ENCODE measurements at regions not wholly inside any gene's neighbourhood (a gene's known extent, or its start where the extent isn't known, plus 50 kb on each side); places are given as distances from the start of the nearest gene placed in this dataset.

GRCh38 chr18:56086176-56086575 is 498.2 kb upstream of the TCF4 start:
- no peaks in the 10 kb centered on the region for H3K36me3 ChIP-seq (ENCODE audit: control insufficient read depth in 2 of 2, insufficient read depth in 2 of 2, low read length in 2 of 2)
- H3K9me3 ChIP-seq (ENCODE audit: control insufficient read depth in 2 of 2, low read length in 2 of 2), result no peaks in the 10 kb centered on the region
- H3K4me3 ChIP-seq (ENCODE audit: low read length in 2 of 2), result no peak overlapping the region
- no peaks in the 10 kb centered on the region for H3K4me1 ChIP-seq (ENCODE audit: control insufficient read depth in 2 of 2, insufficient read depth in 2 of 2, low read length in 2 of 2)
- no peaks in the 10 kb centered on the region for H3K27me3 ChIP-seq (ENCODE audit: control insufficient read depth in 2 of 2, insufficient read depth in 2 of 2, low read length in 2 of 2)
- no peak overlapping the region for H3K27ac ChIP-seq (ENCODE audit: low read depth in 2 of 2, low read length in 2 of 2)
- H3K9ac ChIP-seq (ENCODE audit: low read depth in 1 of 2, low read length in 2 of 2), result no peak overlapping the region

GRCh38 chr18:56085551-56085950 is 497.6 kb upstream of the TCF4 start:
- Histone ChIP-seq H3K4me1 (ENCODE audit: control insufficient read depth in 2 of 2, insufficient read depth in 2 of 2, low read length in 2 of 2) (no peaks in the 10 kb centered on the region), H3K4me3 (ENCODE audit: low read length in 2 of 2) (no peak overlapping the region), H3K36me3 (ENCODE audit: control insufficient read depth in 2 of 2, insufficient read depth in 2 of 2, low read length in 2 of 2) (no peaks in the 10 kb centered on the region), H3K27me3 (ENCODE audit: control insufficient read depth in 2 of 2, insufficient read depth in 2 of 2, low read length in 2 of 2) (no peaks in the 10 kb centered on the region), H3K27ac (ENCODE audit: low read depth in 2 of 2, low read length in 2 of 2) (no peak overlapping the region), H3K9ac (ENCODE audit: low read depth in 1 of 2, low read length in 2 of 2) (no peak overlapping the region), H3K9me3 (ENCODE audit: control insufficient read depth in 2 of 2, low read length in 2 of 2) (no peaks in the 10 kb centered on the region)

GRCh38 chr18:56083523-56084287 is 495.7 kb upstream of the TCF4 start:
- Histone ChIP-seq H3K36me3 (ENCODE audit: control insufficient read depth in 2 of 2, insufficient read depth in 2 of 2, low read length in 2 of 2) (no peaks in the 10 kb centered on the region), H3K27ac (ENCODE audit: low read depth in 2 of 2, low read length in 2 of 2) (no peak overlapping the region), H3K9ac (ENCODE audit: low read depth in 1 of 2, low read length in 2 of 2) (no peak overlapping the region), H3K4me1 (ENCODE audit: control insufficient read depth in 2 of 2, insufficient read depth in 2 of 2, low read length in 2 of 2) (no peaks in the 10 kb centered on the region), H3K9me3 (ENCODE audit: control insufficient read depth in 2 of 2, low read length in 2 of 2) (no peaks in the 10 kb centered on the region), H3K4me3 (ENCODE audit: low read length in 2 of 2) (no peak overlapping the region), H3K27me3 (ENCODE audit: control insufficient read depth in 2 of 2, insufficient read depth in 2 of 2, low read length in 2 of 2) (no peaks in the 10 kb centered on the region)

GRCh38 chr18:56083097-56083521 is 495.1 kb upstream of the TCF4 start:
- Histone ChIP-seq H3K4me3 (ENCODE audit: low read length in 2 of 2) (no peak overlapping the region), H3K27ac (ENCODE audit: low read depth in 2 of 2, low read length in 2 of 2) (no peak overlapping the region), H3K9ac (ENCODE audit: low read depth in 1 of 2, low read length in 2 of 2) (no peak overlapping the region), H3K36me3 (ENCODE audit: control insufficient read depth in 2 of 2, insufficient read depth in 2 of 2, low read length in 2 of 2) (no peaks in the 10 kb centered on the region), H3K9me3 (ENCODE audit: control insufficient read depth in 2 of 2, low read length in 2 of 2) (no peaks in the 10 kb centered on the region), H3K27me3 (ENCODE audit: control insufficient read depth in 2 of 2, insufficient read depth in 2 of 2, low read length in 2 of 2) (no peaks in the 10 kb centered on the region), H3K4me1 (ENCODE audit: control insufficient read depth in 2 of 2, insufficient read depth in 2 of 2, low read length in 2 of 2) (no peaks in the 10 kb centered on the region)

- Histone ChIP-seq H3K27ac (ENCODE audit: low read depth in 2 of 2, low read length in 2 of 2) (no peak overlapping the region), H3K27me3 (ENCODE audit: control insufficient read depth in 2 of 2, insufficient read depth in 2 of 2, low read length in 2 of 2) (no peaks in the 10 kb centered on the region), H3K4me1 (ENCODE audit: control insufficient read depth in 2 of 2, insufficient read depth in 2 of 2, low read length in 2 of 2) (no peaks in the 10 kb centered on the region), H3K36me3 (ENCODE audit: control insufficient read depth in 2 of 2, insufficient read depth in 2 of 2, low read length in 2 of 2) (no peaks in the 10 kb centered on the region), H3K4me3 (ENCODE audit: low read length in 2 of 2) (no peak overlapping the region), H3K9me3 (ENCODE audit: control insufficient read depth in 2 of 2, low read length in 2 of 2) (no peaks in the 10 kb centered on the region), H3K9ac (ENCODE audit: low read depth in 1 of 2, low read length in 2 of 2) (no peak overlapping the region)
These were observed 488.7 kb upstream of the TCF4 start for GRCh38 chr18:56076723-56077122.

GRCh38 chr18:56068701-56069100 is 480.7 kb upstream of the TCF4 start:
- Histone ChIP-seq H3K4me3 (ENCODE audit: low read length in 2 of 2) (no peak overlapping the region), H3K27ac (ENCODE audit: low read depth in 2 of 2, low read length in 2 of 2) (no peak overlapping the region), H3K27me3 (ENCODE audit: control insufficient read depth in 2 of 2, insufficient read depth in 2 of 2, low read length in 2 of 2) (no peaks in the 10 kb centered on the region), H3K9me3 (ENCODE audit: control insufficient read depth in 2 of 2, low read length in 2 of 2) (peaks cover 0 to 2% of the 10 kb centered on the region in 2 donors), H3K4me1 (ENCODE audit: control insufficient read depth in 2 of 2, insufficient read depth in 2 of 2, low read length in 2 of 2) (no peaks in the 10 kb centered on the region), H3K36me3 (ENCODE audit: control insufficient read depth in 2 of 2, insufficient read depth in 2 of 2, low read length in 2 of 2) (no peaks in the 10 kb centered on the region), H3K9ac (ENCODE audit: low read depth in 1 of 2, low read length in 2 of 2) (no peak overlapping the region)

GRCh38 chr18:56067969-56068671 is 480.1 kb upstream of the TCF4 start:
- Histone ChIP-seq H3K9me3 (ENCODE audit: control insufficient read depth in 2 of 2, low read length in 2 of 2) (peaks cover 0 to 2% of the 10 kb centered on the region in 2 donors), H3K27ac (ENCODE audit: low read depth in 2 of 2, low read length in 2 of 2) (no peak overlapping the region), H3K27me3 (ENCODE audit: control insufficient read depth in 2 of 2, insufficient read depth in 2 of 2, low read length in 2 of 2) (no peaks in the 10 kb centered on the region), H3K36me3 (ENCODE audit: control insufficient read depth in 2 of 2, insufficient read depth in 2 of 2, low read length in 2 of 2) (no peaks in the 10 kb centered on the region), H3K9ac (ENCODE audit: low read depth in 1 of 2, low read length in 2 of 2) (no peak overlapping the region), H3K4me3 (ENCODE audit: low read length in 2 of 2) (no peak overlapping the region), H3K4me1 (ENCODE audit: control insufficient read depth in 2 of 2, insufficient read depth in 2 of 2, low read length in 2 of 2) (no peaks in the 10 kb centered on the region)

GRCh38 chr18:56067214-56067894 is 479.4 kb upstream of the TCF4 start:
- peaks cover 0 to 2% of the 10 kb centered on the region in 2 donors for H3K9me3 ChIP-seq (ENCODE audit: control insufficient read depth in 2 of 2, low read length in 2 of 2)
- H3K36me3 ChIP-seq (ENCODE audit: control insufficient read depth in 2 of 2, insufficient read depth in 2 of 2, low read length in 2 of 2), result no peaks in the 10 kb centered on the region
- no peak overlapping the region for H3K4me3 ChIP-seq (ENCODE audit: low read length in 2 of 2)
- no peak overlapping the region for H3K27ac ChIP-seq (ENCODE audit: low read depth in 2 of 2, low read length in 2 of 2)
- no peaks in the 10 kb centered on the region for H3K4me1 ChIP-seq (ENCODE audit: control insufficient read depth in 2 of 2, insufficient read depth in 2 of 2, low read length in 2 of 2)
- H3K9ac ChIP-seq (ENCODE audit: low read depth in 1 of 2, low read length in 2 of 2), result no peak overlapping the region
- no peaks in the 10 kb centered on the region for H3K27me3 ChIP-seq (ENCODE audit: control insufficient read depth in 2 of 2, insufficient read depth in 2 of 2, low read length in 2 of 2)

- Histone ChIP-seq H3K4me1 (ENCODE audit: control insufficient read depth in 2 of 2, insufficient read depth in 2 of 2, low read length in 2 of 2) (no peaks in the 10 kb centered on the region), H3K36me3 (ENCODE audit: control insufficient read depth in 2 of 2, insufficient read depth in 2 of 2, low read length in 2 of 2) (no peaks in the 10 kb centered on the region), H3K4me3 (ENCODE audit: low read length in 2 of 2) (no peak overlapping the region), H3K27me3 (ENCODE audit: control insufficient read depth in 2 of 2, insufficient read depth in 2 of 2, low read length in 2 of 2) (no peaks in the 10 kb centered on the region), H3K27ac (ENCODE audit: low read depth in 2 of 2, low read length in 2 of 2) (no peak overlapping the region), H3K9me3 (ENCODE audit: control insufficient read depth in 2 of 2, low read length in 2 of 2) (peaks cover 0 to 2% of the 10 kb centered on the region in 2 donors), H3K9ac (ENCODE audit: low read depth in 1 of 2, low read length in 2 of 2) (no peak overlapping the region)
These were observed 478.7 kb upstream of the TCF4 start for GRCh38 chr18:56066524-56067213.

GRCh38 chr18:56065086-56065485 is 477.1 kb upstream of the TCF4 start:
- Histone ChIP-seq H3K27me3 (ENCODE audit: control insufficient read depth in 2 of 2, insufficient read depth in 2 of 2, low read length in 2 of 2) (no peaks in the 10 kb centered on the region), H3K4me1 (ENCODE audit: control insufficient read depth in 2 of 2, insufficient read depth in 2 of 2, low read length in 2 of 2) (no peaks in the 10 kb centered on the region), H3K4me3 (ENCODE audit: low read length in 2 of 2) (no peak overlapping the region), H3K9me3 (ENCODE audit: control insufficient read depth in 2 of 2, low read length in 2 of 2) (peaks cover 0 to 5% of the 10 kb centered on the region in 2 donors), H3K36me3 (ENCODE audit: control insufficient read depth in 2 of 2, insufficient read depth in 2 of 2, low read length in 2 of 2) (no peaks in the 10 kb centered on the region), H3K27ac (ENCODE audit: low read depth in 2 of 2, low read length in 2 of 2) (no peak overlapping the region), H3K9ac (ENCODE audit: low read depth in 1 of 2, low read length in 2 of 2) (no peak overlapping the region)
